HK-2 (cell line): ENCODE measurements at regions not wholly inside any gene's neighbourhood (a gene's known extent, or its start where the extent isn't known, plus 50 kb on each side); places are given as distances from the start of the nearest gene placed in this dataset.

Source experiments
- DNase-seq: peaks from one replicate; pipeline ENCODE4 v3.0.0-alpha.2; 2018; ENCODE audit not compliant: unreplicated experiment

DNA sequence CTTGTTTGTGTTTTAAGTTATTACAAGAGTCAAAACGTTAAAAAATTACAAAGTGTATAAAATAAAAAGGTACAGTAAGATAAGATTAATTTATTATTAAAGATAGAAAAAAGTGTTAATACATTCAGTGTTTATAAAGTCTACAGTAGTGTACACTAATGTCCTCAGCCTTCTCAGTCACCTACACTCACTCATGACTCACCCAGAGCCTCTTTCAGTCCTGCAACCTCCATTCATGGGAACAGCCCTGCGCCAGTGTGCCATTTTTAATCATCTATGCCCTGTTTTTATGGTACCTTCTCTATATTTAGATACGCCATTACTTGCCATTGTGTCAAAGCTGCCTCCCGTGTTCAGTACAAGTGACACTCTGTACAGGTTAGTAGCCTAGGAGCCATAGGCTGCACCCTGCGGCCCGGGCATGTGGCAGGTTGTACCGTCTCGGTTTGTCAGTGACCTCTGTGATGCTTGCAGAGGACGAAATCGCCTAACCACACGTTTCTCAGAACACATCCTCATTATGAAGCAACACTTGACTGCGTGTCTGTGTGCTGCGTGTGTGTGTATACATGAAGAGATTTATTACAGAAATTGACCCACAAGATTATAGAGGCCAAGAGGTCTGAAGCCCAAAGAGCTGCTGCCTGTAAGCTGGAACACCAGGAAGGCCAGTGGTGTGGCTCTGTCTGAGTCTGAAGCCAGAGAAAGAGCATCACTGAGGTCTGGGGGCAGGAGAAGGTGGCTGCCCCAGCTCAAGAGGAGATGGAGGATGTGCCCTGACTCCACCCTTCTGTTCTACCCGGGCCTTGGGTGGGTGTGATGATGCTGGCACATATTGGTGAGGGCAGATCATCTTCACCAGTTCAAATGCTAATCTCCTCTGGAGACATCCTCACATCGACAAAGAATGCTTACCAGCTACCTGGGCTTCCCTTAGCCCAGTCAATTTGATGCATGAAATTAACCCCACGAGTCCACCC lies 116.6 kb upstream of the C14orf180 start:
- DNase-seq, result no peak

DNA sequence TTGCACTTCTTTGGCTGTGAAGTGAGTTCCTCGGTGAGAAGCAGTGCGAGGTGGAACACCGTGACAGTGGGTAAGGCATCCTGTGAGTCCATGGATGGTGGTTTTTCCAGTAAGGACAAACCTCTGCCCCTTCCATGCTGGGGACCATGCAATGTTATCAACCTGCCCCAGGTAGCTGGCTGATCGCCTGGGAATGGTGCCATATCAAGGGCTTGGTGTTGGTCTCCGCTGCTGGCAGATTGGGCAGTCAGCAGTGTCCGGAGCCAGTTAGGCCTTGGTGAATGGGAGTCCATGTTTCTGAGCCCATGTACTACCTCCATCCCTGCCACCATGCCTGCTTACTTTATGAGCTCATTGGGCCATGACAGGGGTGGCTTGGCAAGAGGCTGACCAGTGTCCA lies 114.7 kb upstream of the C14orf180 start:
- DNase-seq, result no peak

DNA sequence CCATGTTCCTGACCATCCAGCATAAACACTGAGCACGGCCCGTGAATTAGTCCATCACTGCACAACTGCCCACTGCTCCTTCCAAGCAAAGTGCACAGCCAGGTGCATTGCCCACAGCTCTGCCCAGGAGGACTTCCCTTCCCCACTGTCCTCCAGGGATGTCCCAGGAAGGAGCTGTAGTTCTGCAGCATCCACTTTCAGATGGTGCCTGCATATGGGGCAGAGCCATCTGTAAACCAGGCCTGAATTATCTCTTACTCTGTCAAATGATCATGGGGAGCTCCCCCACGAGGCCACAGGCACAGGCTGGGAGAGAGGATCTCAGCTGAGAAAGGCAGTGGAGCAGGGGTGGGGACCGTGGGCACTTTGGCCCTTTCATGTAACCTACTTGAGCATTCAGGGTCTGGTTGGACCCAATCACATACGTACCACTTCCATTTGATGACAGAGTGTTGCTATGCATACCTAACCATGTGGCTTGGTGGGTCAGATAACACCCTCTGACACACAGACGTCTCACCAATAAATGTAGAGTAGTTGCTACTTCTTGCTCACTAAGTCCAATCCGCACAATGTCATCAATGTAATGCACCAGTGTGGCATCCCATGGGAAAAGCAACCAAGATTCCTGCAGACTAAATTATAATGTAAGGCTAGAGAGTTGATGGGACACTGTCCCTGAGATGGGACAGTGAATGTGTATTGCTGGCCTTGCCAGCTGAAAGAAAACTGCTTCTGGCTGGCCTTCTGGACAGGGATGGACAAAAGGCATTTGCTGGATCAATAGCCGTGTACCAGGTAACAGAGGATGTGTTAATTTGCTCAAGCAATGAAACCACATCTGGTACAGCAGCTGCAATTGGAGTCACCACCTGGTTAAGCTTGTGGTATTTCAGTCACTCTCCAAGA lies 113.8 kb upstream of the C14orf180 start:
- no peak for DNase-seq

DNA sequence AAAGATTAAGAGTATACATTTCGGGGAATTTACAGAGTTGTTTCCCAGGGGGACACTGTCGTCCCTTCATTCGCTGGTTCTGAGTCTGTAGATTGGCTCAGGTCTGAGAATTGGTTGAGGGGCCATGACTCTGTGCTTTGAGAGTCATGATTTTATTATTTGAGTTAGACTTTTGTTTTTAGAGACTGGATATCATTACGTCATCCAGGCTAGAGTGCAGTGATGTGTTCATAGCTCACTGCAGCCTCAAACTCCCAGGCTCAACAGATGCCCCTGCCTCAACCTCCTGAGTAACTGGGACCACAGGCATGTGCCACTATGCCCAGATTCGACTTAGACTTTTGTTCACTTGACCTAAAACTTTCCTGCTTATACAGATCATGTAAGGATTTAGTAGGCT lies 112.3 kb upstream of the C14orf180 start:
- DNase-seq, result no peak

DNA sequence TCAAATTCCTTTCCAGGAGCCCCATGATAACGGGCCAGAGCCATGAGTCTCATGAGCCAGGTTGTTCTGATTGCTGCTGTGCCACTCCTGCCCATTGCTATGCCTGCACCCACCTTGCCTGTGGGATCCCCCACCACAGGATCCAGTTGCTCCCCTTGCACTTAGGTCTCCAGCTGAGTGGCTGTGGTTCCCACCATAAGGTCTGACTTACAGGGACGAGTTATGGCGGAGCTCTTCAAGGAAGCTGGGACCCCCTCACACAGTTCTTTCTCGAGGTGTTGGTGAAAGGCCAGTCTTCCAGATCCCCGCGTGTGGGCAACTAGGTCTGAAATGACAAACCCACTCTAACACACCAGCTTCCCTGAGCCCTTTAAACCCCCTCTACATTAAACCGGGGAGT lies 111.9 kb upstream of the C14orf180 start:
- no peak for DNase-seq

DNA sequence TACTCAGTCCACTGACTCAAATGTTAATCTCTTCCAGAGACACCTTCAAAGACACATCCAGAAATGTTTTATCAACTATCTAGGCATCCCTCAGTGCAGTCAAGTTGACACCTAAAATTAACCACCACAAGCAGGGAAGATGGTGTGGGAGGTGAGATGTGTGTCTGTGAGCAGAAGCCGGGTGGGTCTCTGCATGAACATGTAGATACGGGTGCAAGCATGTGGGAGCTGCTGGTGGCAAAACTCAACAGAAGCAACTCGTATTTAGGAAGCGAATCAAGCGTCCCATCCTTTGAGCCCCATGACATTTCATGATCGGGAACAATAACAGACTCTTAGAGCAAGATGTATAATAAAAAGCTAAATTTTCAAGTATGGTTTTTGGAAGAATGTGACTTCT lies 110.0 kb upstream of the C14orf180 start:
- no peak for DNase-seq

DNA sequence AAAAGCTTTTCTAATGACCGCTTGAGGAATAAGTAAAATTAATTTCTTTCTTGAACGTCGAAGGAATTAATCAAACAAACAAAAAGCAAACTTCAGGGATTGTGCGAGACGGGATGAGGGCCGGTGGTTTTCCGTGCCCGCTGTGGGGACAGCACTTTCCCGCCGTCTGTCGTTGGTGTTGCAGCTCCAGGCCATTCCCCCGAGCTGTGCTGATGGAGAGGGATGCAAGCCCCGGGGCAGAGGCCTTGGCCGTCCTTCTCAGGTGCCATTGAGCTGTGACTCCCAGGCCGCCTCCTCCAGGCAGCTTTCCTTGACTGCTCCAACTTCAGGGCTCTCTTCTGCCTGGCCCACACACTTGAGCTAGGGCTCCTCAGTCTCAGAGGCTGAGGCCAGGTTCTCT lies 109.0 kb upstream of the C14orf180 start:
- no peak for DNase-seq

DNA sequence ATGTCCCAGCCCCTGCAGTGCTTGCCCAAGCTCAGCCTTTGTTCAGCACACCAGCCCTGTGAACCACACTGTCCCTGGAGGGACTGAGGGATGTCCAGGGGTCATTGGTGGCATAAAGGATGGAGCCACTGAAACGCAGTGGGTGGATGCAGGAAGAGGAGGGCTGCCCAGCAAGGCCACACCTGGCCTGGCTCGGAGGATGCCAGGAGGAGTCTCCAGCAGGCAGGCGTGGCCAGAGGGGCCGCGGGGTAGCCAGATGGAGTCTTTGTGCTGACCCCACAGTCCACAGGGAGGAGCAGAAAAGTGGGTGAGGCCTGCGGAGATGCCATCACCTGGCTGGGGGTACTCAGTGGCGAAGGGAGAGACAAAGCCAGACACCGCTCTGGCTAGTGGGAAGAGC lies 108.5 kb upstream of the C14orf180 start:
- DNase-seq, result no peak

DNA sequence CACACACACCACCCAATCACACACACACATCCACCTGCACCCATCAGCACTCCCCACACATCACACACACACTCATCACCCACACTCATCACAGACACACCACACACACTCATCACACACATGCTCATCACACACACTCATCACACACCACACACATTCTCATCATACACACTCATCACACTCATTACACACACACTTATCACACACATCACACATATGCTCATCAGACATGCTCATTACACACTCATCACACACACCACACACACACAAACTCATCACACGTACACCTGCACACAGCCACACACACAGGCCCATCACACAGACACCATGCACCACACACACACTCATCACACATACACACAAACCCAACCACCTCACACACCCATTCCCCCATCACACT lies 107.5 kb upstream of the C14orf180 start:
- no peak for DNase-seq

DNA sequence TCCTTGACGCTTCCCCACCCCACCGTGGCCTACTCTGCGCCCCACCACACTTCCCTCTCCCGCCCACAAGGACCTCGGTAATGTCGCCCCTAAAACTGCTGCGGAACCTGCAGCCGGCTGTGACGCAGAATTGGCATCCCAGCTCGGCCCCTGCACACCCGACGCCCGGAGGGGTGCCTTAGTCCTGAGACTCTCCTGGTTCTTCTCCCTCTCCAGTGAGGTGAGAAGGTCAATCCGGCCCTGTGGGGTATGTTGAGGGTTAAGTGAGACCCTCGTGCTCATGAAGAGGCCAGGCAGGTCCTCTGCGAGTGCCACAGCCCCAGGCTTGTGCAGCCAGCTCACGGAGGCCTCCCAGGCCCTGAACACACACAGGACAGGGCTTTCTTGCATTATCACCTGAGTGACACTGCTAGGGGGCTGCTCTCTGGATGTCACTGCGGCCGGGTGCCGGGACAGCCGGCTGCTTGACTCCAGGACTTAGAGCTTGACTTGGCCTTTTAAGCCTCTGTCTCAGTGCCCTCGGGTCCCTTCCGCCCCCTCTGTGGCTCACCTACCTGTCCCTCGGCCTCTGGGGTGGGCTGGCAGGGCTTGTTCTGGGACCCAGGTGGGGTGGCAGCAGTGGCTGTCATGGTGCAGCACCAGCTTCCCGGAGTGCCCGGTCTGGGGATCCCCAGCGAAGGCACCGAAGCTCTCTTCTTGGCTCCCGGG lies 106.9 kb upstream of the C14orf180 start:
- no peak for DNase-seq

DNA sequence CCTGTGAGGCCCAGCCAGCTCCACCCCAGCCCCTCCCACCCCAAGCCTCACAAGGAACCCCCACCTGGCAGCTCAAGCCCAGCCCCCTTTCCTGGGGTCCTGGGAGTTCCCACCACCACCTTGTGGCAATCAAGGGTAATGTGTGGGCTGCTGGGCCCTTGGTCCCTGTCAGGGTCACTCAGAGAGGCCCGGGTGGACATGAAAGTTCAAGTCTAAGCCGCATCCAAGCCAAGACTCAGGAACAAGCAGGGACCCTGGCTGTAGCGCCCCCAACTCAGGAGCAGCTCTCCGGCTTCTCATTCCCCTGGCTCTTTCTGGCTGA lies 106.4 kb upstream of the C14orf180 start:
- DNase-seq, result no peak

DNA sequence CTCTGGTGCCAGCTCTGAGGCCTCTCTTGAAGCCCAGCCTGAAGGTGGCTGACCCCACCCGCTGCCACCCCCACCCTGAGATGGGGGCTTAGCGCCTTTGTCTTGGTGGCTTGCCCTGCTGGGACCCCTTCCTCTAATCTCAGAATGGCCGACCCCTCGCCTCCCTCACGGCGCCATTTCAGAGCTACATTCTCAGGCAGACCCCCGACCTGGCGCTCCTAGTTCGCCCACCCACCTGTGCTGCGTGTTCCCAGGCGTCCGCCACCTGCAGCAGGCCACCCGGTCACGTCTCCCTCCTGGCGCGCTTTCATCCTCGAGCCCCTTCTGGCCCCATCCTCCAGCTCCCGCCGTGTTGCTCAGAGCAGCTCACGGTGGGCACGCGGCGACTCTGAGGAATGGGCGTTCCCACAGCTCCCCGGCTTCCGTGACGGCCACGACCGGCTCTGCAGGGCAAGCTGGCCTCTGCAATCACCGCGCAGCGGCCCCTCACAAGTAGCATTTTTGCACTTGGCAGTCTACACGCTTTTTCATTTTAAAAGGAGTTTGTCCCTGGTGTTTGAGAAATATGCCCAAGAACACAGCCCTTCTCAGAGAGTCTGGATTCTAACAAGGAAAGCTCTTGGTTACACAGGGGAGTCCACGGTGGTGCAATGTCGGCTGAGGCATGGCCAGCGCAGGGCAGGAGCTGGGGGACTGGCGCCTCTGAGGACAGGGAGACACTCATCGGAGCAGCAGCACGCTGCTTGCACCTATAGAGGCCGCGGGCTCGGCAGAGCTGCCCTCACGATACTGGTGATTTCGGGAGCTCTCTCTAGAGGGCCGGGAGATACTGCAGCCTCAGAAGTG lies 105.7 kb upstream of the C14orf180 start:
- DNase-seq, result no peak

DNA sequence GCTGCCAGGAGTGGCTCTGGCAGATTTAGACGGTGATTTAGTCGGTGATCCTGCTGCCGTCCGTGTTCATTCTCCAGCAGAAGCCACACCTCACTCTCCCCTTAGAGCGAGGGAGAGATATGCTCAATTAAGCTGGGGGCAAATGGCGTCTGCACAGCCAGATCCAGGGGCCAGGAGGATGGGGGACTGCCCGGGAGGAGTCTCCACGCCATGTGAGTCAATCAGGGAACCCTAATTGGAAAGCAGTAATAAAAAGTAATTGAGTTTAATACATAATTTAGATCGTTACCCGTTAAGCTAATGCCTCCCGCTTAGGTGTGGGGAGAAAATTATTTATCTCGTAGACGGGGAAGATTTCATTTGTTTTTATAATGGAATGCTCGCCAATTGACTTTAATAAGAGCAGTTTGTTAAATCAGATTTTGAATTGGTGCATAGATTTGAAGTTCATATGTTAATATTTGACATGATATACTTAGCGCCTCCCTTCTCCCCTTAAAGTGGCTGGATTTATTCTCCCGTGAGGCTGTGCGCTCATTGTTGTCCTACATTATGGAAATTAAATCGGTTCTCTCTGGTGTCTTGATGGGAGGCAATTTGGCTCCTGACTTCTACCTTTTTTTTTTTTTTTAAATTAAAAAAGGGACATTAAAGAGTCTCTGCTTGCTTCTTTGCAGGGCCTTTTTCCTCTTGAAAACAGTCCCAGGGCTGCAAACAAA lies 104.9 kb upstream of the C14orf180 start:
- no peak for DNase-seq

DNA sequence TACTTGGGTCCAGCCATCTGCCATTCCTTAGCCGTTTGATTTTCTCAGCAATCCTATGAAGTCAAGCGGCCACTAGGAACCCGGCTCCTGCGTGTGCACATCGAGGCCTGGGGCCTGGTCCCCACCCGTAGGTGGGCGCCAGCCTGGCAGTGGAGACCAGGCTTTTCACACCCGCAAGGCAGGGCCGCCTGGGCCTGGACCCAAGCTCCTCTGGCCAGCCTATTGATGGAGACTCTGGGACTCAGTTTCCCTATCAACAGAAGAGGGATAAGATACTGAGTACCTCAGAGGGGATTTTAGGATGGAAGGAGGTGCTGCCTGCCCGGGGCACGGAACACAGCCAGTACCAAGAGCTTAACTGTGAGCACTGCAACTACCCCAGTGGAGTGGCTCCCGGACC lies 104.3 kb upstream of the C14orf180 start:
- DNase-seq, result no peak

DNA sequence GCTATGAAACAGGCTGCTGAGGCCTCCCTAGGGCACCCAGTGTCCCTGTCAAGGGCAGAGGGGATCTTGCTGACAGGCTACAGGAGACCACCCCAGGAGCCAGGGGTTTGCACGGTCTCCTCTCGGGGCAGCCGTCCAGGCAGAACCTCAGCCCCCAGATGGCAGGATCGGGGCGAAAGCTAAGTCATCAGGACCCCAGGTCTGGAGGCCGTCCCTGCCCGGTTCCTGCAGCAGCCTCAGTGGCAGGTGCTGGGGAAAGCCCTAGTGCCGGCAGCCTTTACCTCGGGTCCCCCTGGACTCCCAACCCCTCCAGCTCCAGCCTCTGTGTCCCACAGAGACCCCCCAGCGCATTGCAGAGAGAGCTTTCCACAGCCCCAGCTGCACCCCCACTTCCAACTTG lies 103.8 kb upstream of the C14orf180 start:
- DNase-seq, result no peak

DNA sequence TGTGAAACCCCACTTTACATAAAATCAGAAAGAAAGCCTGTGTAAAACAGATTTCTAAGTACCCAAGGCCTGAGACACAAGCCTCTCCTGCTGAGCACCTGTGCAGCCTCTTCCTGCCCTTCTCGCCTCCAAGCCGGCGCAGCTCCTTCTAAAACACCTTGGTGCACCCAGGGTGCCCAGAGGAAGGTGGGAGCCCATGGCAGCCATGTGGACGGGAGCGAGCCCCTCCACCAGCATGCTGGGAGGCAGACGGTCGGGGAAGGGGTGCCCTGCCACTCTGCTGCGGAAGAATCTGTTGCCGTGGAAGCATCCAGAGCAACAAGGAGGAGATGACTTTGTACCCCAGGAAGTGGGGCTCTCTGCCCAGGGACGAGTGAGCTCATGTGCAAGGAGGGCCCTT lies 103.1 kb upstream of the C14orf180 start:
- DNase-seq, result no peak

DNA sequence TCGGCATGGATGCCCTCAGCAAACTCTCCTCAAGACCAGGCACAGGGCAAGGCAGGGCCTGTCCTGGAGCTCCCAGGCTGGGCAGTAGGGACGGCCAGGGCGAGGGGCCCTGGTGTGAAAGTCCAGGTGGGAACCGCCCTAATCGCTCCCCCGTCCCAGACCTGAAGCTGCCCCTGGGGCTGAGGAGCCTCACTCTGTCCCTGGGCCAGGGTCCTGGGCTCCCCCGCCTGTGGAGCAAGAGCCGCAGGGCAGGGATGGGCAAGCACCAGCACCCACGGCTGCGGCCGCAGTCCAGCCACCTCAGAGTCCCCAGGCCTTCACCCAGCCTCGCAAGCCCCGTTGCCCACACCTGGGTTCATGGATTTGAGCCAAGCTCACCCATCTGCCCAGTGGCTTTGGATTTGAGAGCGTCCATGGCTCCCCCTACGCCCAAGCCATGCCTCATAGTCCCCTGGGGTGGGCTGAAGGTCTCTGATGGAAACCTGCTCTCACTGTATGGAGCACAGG lies 102.4 kb upstream of the C14orf180 start:
- no peak for DNase-seq

DNA sequence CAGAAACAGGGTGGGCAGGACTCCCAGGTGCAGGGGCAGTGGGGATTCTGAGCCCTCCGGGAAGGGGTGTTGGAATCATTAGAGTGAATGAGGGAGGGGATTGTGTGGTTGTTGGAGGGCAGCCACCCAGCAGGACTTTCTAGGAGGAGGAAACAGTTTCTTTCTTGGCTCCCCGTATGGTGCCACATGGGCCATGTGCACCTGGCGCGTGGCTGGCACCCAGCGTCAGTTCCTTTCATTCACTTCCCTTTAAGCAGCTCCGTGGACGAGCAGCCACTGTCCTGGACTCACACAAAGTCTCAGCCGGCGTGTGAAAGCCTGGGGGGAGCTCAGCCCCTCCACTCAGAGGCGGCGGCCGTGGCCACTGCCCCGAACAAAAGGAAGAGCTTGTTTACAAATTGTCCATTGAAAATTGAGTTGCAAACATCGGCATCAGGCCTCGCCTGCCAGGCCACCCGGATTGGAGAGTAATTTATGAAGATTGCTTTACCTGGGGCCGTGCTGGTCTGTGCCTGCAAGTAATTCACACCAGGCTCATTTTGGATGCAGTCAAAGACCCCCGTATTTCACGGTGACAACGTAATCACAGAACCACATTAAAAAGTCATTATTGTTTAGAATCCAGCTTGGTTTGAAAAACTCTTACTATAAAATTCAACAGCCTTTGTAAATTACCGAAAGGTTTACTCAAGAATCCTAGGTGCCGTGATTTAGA lies 101.7 kb upstream of the C14orf180 start:
- DNase-seq, result no peak

DNA sequence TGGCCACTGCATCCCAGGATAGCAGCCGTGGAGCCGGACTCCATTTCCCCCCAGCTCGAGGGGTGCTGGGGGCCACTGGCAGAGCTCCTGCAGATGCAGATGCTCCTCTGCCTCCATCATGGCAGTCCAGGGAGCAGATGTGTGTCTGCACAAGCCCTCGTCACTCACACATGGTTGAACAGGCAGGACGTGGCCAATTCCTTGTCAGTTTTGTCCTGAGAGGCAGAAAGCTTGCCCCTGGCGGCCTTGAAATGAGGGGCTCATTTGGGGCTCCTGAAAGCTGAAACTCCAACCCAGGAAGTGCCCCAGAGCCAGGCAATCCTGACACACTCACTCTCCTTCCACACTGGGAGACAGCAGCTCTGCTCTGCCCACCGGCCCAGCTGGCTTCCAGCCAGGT lies 100.9 kb upstream of the C14orf180 start:
- DNase-seq, result no peak

DNA sequence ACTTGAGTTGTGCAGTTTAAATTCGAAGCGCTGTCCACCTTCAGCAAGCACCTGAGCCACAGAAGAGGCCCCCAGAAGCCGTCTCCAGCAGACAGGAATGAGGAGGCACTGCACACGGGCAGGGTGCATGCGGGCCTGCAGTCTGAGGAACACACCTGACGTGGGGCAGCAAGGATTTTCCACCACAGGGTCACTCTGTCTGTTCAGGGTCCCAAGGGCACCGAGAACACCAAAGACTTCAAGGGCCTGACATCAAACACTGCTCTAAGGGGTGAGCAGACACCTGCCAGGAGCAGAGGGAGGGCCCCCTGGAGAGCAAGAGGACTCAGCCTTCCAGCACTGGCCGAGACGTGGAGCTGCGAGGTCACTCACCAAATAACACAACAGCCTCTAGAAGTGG lies 99.7 kb upstream of the C14orf180 start:
- DNase-seq, result no peak
